ENCODE measurements at regions not wholly inside any gene's neighbourhood (a gene's known extent, or its start where the extent isn't known, plus 50 kb on each side); places are given as distances from the start of the nearest gene placed in this dataset.

- Histone ChIP-seq H3K4me3 (ENCODE audit: extremely low read depth in 1 of 4, insufficient read depth in 2 of 4, low read depth in 3 of 4, low read length in 4 of 4) (no peak overlapping the region), H4K5ac (ENCODE audit: insufficient read length, low read depth, low read length) (no peak overlapping the region), H3K4me2 (ENCODE audit: insufficient read depth in 1 of 2, low read depth in 2 of 2, low read length in 2 of 2) (no peak overlapping the region), H3K4me1 (replicated peaks in 1 of 4; ENCODE audit: control insufficient read depth in 3 of 4, insufficient read depth in 4 of 4, low read length in 3 of 4) (no peaks in the 10 kb centered on the region), H4K8ac (ENCODE audit: extremely low read depth, insufficient read depth, low read length) (no peak overlapping the region), H3K79me2 (ENCODE audit: control insufficient read depth in 1 of 2, insufficient read depth in 2 of 2, low read length in 2 of 2) (no peaks in the 10 kb centered on the region), H3K18ac (ENCODE audit: extremely low read depth, low read length) (no peak overlapping the region), H3K23ac (ENCODE audit: insufficient read length) (no peak overlapping the region), H3K9me3 (ENCODE audit: insufficient read depth in 2 of 2, low read depth in 1 of 2, low read length in 1 of 2) (no peaks in the 10 kb centered on the region), H4K20me1 (replicated peaks in 1 of 2; ENCODE audit: control insufficient read depth in 1 of 2, insufficient read depth in 2 of 2, low read length in 2 of 2) (no peaks in the 10 kb centered on the region), H2BK5ac (ENCODE audit: low read depth, low read length) (no peak overlapping the region), H2BK120ac (replicated peaks; ENCODE audit: low read depth, low read length) (no peak overlapping the region), H2BK15ac (ENCODE audit: low read length) (no peak overlapping the region), H3K36me3 (ENCODE audit: control insufficient read depth in 2 of 4, insufficient read depth in 4 of 4, low read length in 3 of 4) (no peaks in the 10 kb centered on the region), H3K27ac (ENCODE audit: low read depth, low read length) (no peak overlapping the region), H3K23me2 (ENCODE audit: low read depth, low read length) (no peaks in the 10 kb centered on the region), H4K91ac (replicated peaks; ENCODE audit: insufficient read length, low read length) (no peak overlapping the region), H2BK20ac (ENCODE audit: low read length) (no peak overlapping the region), H3K79me1 (ENCODE audit: low read depth, low read length) (no peaks in the 10 kb centered on the region), H3K4ac (replicated peaks; ENCODE audit: insufficient read length, low read depth, low read length) (no peak overlapping the region), H3K27me3 (replicated peaks in 1 of 4; ENCODE audit: control insufficient read depth in 3 of 4, extremely low read depth in 1 of 4, insufficient read depth in 3 of 4, low read length in 3 of 4) (no peaks in the 10 kb centered on the region), H3K56ac (replicated peaks; ENCODE audit: insufficient read length, low read depth, low read length) (no peak overlapping the region), H2AK5ac (ENCODE audit: low read depth, low read length) (no peak overlapping the region), H2AFZ (ENCODE audit: low read length) (no peak overlapping the region), H3K9ac (replicated peaks in 1 of 4; ENCODE audit: extremely low read depth in 1 of 4, low read depth in 3 of 4, low read length in 3 of 4) (no peak overlapping the region), H3K14ac (ENCODE audit: insufficient read length) (no peak overlapping the region), H2BK12ac (ENCODE audit: low read depth, low read length) (no peak overlapping the region)
- 92% methylated on average over 3 of the region's 3 CpGs; no CpG with 5 or more reads in 1 of the 2 experiments for WGBS, 2 experiments (ENCODE audit: extremely low coverage in 1 of 2, insufficient coverage in 1 of 2, insufficient read length in 1 of 2, insufficient replicate concordance in 2 of 2, low coverage in 1 of 2, low lambda C conversion rate in 2 of 2, missing lambda C conversion rate in 1 of 2)
- POLR2A ChIA-PET (ENCODE audit: partially characterized antibody): no interaction called here
- no peak for FAIRE-seq
- CTCF ChIA-PET (ENCODE audit: partially characterized antibody): no interaction called here
- DNase-seq (ENCODE audit: low read depth in 1 of 2, low spot score in 2 of 2): no peak
- TF ChIP-seq RNF2 (IDR thresholded peaks at IDR 0.05; ENCODE audit: borderline replicate concordance, low read depth, low read length, missing control alignments, poor library complexity, severe bottlenecking): no peak
Observed at GRCh38 chrX:126900937-126901336, 81.4 kb downstream of the PRR32 start.

Data from H1 (cell line).